OCI-M2 (cell line): ENCODE measurements at regions not wholly inside any gene's neighbourhood (a gene's known extent, or its start where the extent isn't known, plus 50 kb on each side); places are given as distances from the start of the nearest gene placed in this dataset.
"Not testable (repeated sequence)": the region's sequence is repeated elsewhere in the genome, so short reads cannot be mapped to it uniquely, and the experiment has no call there.

Source experiments
- DNase-seq: peaks from one replicate; lab custom pipeline; 2025; ENCODE audit not compliant: unreplicated experiment; lab: John Stamatoyannopoulos, UW

GRCh38 chr18:76721207-76721996 is 101.0 kb upstream of the ZNF236 start:
- DNase-seq = no peak

- DNase-seq = no peak
These were observed 101.7 kb upstream of the ZNF236 start for GRCh38 chr18:76720683-76721082.

GRCh38 chr18:76715012-76715610 is 107.2 kb upstream of the ZNF236 start:
- DNase-seq = no peak

- no peak for DNase-seq
These were observed 108.9 kb upstream of the ZNF236 start for GRCh38 chr18:76713432-76713831.

- no peak for DNase-seq
These were observed 109.7 kb upstream of the ZNF236 start for GRCh38 chr18:76712511-76713140.

GRCh38 chr18:76710646-76711520 is 111.5 kb upstream of the ZNF236 start:
- DNase-seq = no peak

GRCh38 chr18:76709659-76710645 is 112.4 kb upstream of the ZNF236 start:
- DNase-seq = no peak

GRCh38 chr18:76708722-76709353 is 113.5 kb upstream of the ZNF236 start:
- no peak for DNase-seq

- no peak for DNase-seq
These were observed 114.2 kb upstream of the ZNF236 start for GRCh38 chr18:76708071-76708721.

GRCh38 chr18:76707534-76707933 is 114.8 kb upstream of the ZNF236 start:
- DNase-seq = no peak

GRCh38 chr18:76704589-76704988 is 117.8 kb upstream of the ZNF236 start:
- not testable (repeated sequence) for DNase-seq

- no peak for DNase-seq
These were observed 122.4 kb upstream of the ZNF236 start for GRCh38 chr18:76699923-76700322.

GRCh38 chr18:76697441-76697901 is 124.9 kb upstream of the ZNF236 start:
- DNase-seq = no peak

- DNase-seq = no peak
These were observed 130.6 kb upstream of the ZNF236 start for GRCh38 chr18:76691800-76692199.

GRCh38 chr18:76689646-76690264 is 132.6 kb upstream of the ZNF236 start:
- DNase-seq = no peak

GRCh38 chr18:76688724-76689472 is 133.5 kb upstream of the ZNF236 start:
- no peak for DNase-seq

- no peak for DNase-seq
These were observed 134.9 kb upstream of the ZNF236 start for GRCh38 chr18:76687304-76687962.
